Lower lobe of right lung (tissue), 2 donors: ENCODE measurements at regions not wholly inside any gene's neighbourhood (a gene's known extent, or its start where the extent isn't known, plus 50 kb on each side); places are given as distances from the start of the nearest gene placed in this dataset.
"Not testable (repeated sequence)": the region's sequence is repeated elsewhere in the genome, so short reads cannot be mapped to it uniquely, and the experiment has no call there.

Source experiments
- ATAC-seq, 2 donors: fragments of 200-7000 bp; cut with Tn5 transposase; one replicate each; pipeline ENCODE4 v1.9.1; 2020 to 2022; ENCODE audit warnings: mild to moderate bottlenecking in 2 of 2, moderate library complexity in 2 of 2
- DNase-seq: peaks from one replicate; pipeline ENCODE4 v3.0.0-alpha.2; 2020
- H3K27ac ChIP-seq: fragments of 200-600 bp; one replicate; pipeline ENCODE4 v1.8.0; 2022
- H3K27me3 ChIP-seq: fragments of 200-600 bp; one replicate; pipeline ENCODE4 v1.8.0; 2022; ENCODE audit warnings: low read depth
- H3K36me3 ChIP-seq: fragments of 200-600 bp; one replicate; pipeline ENCODE4 v1.8.0; 2022; ENCODE audit warnings: mild to moderate bottlenecking
- H3K4me1 ChIP-seq: fragments of 200-600 bp; one replicate; pipeline ENCODE4 v1.8.0; 2022
- H3K4me3 ChIP-seq: fragments of 200-600 bp; one replicate; pipeline ENCODE4 v1.8.0; 2022; ENCODE audit warnings: mild to moderate bottlenecking
- H3K9me3 ChIP-seq: fragments of 200-600 bp; one replicate; pipeline ENCODE4 v1.8.0; 2022
- intact Hi-C: fragments of 100-400 bp; cut with DNase I; formaldehyde crosslinking; loops from one replicate; pipeline ENCODE4 v1.11.0; 2022
- TF ChIP-seq, protein P1 (sequence below): fragments of 200-600 bp; IDR thresholded peaks from one replicate; pipeline ENCODE4 v1.8.0; 2022; ENCODE audit warnings: antibody characterized with exemption, mild to moderate bottlenecking
- donor health status: DM: no; HTN: yes; CAD: no; lungs with severe emphysema.

DNA sequence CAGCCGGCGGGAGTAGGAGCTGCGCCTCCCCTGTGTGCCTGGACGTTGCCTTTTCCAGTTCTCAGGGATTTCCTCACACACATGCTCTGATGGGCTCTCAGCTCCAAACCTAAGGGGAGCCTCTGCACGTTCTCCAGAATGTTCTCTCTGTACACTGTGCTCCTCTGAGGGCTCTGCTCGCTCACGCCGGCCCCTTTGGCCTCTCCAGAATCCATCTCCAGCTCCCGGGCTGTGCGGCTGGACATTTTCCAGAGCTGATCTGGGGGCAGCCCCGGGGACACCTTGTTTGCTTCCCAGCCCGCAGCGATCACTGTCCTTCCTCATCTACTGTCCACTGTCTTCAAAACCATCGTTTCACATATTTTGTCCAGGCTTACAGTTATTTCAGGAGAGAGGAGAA lies 245.4 kb upstream of the HDAC4 start:
- DNase-seq = no peak
- Histone ChIP-seq H3K36me3 (no peaks in the 10 kb centered on the region), H3K27me3 (peaks cover 7% of the 10 kb centered on the region), H3K4me3 (no peak overlapping the region), H3K9me3 (no peaks in the 10 kb centered on the region), H3K4me1 (no peaks in the 10 kb centered on the region), H3K27ac (no peak overlapping the region)
- TF ChIP-seq, protein P1, sequence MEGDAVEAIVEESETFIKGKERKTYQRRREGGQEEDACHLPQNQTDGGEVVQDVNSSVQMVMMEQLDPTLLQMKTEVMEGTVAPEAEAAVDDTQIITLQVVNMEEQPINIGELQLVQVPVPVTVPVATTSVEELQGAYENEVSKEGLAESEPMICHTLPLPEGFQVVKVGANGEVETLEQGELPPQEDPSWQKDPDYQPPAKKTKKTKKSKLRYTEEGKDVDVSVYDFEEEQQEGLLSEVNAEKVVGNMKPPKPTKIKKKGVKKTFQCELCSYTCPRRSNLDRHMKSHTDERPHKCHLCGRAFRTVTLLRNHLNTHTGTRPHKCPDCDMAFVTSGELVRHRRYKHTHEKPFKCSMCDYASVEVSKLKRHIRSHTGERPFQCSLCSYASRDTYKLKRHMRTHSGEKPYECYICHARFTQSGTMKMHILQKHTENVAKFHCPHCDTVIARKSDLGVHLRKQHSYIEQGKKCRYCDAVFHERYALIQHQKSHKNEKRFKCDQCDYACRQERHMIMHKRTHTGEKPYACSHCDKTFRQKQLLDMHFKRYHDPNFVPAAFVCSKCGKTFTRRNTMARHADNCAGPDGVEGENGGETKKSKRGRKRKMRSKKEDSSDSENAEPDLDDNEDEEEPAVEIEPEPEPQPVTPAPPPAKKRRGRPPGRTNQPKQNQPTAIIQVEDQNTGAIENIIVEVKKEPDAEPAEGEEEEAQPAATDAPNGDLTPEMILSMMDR = no peak
- intact Hi-C loops = no loop called here
- ATAC-seq = no peak

DNA sequence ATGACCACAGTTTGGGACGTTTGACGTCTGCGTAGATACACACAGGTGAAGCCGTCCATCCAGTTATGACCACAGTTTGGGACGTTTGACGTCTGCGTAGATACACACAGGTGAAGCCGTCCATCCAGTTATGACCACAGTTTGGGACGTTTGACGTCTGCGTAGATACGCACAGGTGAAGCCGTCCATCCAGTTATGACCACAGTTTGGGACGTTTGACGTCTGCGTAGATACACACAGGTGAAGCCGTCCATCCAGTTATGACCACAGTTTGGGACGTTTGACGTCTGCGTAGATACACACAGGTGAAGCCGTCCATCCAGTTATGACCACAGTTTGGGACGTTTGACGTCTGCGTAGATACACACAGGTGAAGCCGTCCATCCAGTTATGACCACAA lies 243.8 kb upstream of the HDAC4 start:
- H3K4me3 ChIP-seq, ATAC-seq, intact Hi-C loops, H3K4me1 ChIP-seq, H3K36me3 ChIP-seq, H3K9me3 ChIP-seq, H3K27me3 ChIP-seq, H3K27ac ChIP-seq, DNase-seq: not testable (repeated sequence)

DNA sequence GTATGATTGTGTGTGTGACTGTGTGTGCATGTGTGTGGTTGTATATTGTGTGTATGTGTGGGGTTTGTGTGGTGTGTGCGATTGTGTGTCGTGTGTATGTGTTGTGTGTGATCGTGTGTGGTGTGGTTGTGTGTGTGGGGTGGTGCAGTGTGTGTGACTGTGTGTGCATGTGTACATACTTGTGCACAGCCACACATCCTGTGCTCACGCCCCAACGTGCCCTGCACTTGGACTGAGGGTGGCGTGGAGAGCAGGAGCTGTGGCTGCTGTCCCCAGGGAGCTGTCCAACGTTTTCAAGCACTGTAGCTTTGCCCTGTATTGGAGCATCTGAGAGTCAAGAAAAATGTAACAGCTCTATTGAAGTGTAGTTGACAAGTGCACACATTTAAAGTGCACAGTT lies 243.2 kb upstream of the HDAC4 start:
- TF ChIP-seq, protein P1 = no peak
- ATAC-seq = peak in 1 of 2 donors; percentile 69
- Histone ChIP-seq H3K27me3 (peaks cover 7% of the 10 kb centered on the region), H3K27ac (no peak overlapping the region), H3K4me3 (no peak overlapping the region), H3K4me1 (no peaks in the 10 kb centered on the region), H3K36me3 (no peaks in the 10 kb centered on the region), H3K9me3 (no peaks in the 10 kb centered on the region)
- no peak for DNase-seq
- intact Hi-C loops = no loop called here

DNA sequence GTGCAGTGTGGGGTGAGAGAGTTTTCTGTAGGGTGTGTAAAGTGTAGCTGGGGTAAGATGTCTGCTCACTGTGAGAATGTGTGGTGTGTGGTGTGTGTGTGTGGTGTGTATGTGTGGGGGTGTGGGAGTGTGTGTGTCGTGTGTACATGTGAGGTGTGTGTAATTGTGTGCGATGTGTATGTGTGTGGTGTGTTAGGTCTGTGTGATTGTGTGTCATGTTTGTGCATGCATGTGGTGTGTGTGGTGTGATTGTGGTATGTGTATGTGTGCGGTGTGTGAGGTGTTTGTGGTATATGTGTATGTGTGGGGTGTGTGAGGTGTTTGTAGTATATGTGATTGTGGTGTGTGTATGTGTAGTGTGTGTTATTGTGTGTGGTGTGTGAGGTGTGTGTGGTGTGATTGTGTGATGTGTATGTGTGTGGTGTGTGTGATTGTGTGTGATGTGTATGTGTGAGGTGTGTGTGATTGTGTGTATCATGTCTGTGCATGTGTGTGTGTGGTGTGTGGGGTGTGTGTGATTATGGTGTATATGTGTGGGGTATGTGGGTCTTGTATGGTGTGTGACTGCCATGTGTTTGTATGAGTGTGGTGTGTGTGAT lies 241.7 kb upstream of the HDAC4 start:
- intact Hi-C loops = no loop called here
- Histone ChIP-seq H3K27ac (no peak overlapping the region), H3K9me3 (no peaks in the 10 kb centered on the region), H3K27me3 (peaks cover 2% of the 10 kb centered on the region), H3K36me3 (no peaks in the 10 kb centered on the region), H3K4me3 (no peak overlapping the region), H3K4me1 (no peaks in the 10 kb centered on the region)
- ATAC-seq (no peak), DNase-seq (no peak)
- TF ChIP-seq, protein P1 = no peak

DNA sequence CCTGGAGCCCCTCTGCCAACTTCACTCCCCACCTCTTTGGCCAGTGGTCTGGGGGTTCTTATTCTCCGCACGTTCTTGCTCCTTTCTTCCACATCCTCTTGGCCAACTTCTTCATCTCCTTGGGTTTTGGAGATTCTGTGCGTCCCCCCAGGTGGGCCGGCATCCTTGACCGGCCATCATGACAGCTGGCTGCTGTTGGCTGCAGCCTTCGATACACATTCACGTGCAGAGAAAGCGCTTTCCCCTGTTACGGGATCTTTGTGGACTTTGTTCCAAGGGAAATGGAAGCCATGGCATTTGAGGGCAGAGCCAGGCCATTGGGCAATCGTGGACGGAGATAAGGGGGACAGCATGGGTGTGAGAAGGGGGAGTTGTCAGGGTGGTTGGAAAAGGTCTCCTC lies 241.1 kb upstream of the HDAC4 start:
- ATAC-seq = not testable (repeated sequence)

DNA sequence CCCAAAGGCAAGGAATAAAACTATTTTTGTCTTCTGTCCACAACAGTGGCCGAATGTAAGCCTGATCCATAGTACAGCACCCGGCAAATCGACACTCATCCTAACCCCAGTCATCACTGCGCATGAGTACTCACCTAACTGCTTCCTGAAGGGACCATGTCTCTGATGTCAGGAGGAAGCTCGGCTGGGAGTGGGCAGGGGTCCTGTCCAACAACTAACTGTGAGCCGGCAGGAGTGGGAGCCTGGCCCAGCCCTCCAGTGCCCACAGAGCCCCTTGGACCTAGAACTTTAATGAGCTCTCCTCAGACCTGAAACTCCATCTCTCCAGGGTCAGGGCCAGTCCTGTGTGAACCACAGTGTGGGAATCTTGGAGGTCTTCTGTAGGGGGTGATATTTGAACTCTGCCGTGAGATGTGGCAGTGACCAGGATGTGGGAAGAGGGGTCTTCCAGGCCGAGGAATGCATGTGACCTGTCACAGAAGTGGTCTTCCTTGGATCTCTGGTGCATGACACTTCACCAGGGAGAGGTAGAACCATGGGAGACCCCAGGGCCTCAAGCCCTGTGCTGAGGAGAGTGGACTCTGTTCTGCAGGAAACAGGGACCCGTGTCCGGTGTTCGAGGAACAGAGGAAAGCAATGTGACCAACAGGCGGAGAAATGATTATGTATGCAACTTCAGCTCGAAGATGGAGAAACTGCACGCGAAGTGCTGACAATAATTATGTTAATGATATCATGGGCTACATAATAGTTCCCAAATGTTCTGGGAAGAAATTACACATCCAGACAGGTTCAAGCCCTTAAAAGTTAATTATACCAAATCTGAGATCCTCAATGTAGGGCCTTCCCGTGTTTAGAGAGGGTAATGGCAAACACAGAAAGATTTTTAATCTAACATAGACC lies 240.1 kb upstream of the HDAC4 start:
- ATAC-seq (no peak), DNase-seq (no peak)
- no peaks in the 10 kb centered on the region for H3K27me3 ChIP-seq
- intact Hi-C loops = no loop called here
- H3K36me3 ChIP-seq = no peaks in the 10 kb centered on the region
- no peaks in the 10 kb centered on the region for H3K9me3 ChIP-seq
- no peak overlapping the region for H3K27ac ChIP-seq
- H3K4me3 ChIP-seq = no peak overlapping the region
- no peaks in the 10 kb centered on the region for H3K4me1 ChIP-seq
- TF ChIP-seq, protein P1 = no peak

More for the DNA sequence above, 241.1 kb upstream of the HDAC4 start:
- H3K27me3 ChIP-seq, H3K36me3 ChIP-seq, H3K4me3 ChIP-seq, H3K4me1 ChIP-seq, intact Hi-C loops, H3K27ac ChIP-seq, H3K9me3 ChIP-seq, DNase-seq: not testable (repeated sequence)
